ENCODE measurements at regions not wholly inside any gene's neighbourhood (a gene's known extent, or its start where the extent isn't known, plus 50 kb on each side); places are given as distances from the start of the nearest gene placed in this dataset.

DNA sequence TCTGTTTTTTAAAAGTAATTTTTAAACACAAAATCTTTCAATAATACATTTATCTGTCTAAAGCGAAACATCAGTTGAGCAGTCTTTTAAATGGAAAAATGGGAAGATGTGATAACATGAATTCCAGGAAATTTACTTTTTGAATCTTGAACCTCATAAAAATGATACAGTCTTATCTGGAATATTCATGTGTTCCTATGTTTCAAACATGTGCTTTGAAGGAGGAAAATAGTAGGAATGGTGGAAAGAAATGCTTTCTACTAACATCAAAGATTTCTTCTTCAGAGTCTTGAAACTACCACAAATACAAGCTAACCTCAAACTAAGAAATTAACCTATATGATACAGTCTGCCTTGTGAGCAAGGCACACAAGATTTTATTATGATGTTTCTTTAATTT lies 317.5 kb upstream of the SEMA3A start:
- no peak for DNase-seq
- H3K9me3 ChIP-seq, result no peaks in the 10 kb centered on the region
- H3K27ac ChIP-seq, result no peak overlapping the region
- H3K36me3 ChIP-seq, result no peaks in the 10 kb centered on the region
- no peak overlapping the region for H3K4me3 ChIP-seq
- TF ChIP-seq, protein P1, sequence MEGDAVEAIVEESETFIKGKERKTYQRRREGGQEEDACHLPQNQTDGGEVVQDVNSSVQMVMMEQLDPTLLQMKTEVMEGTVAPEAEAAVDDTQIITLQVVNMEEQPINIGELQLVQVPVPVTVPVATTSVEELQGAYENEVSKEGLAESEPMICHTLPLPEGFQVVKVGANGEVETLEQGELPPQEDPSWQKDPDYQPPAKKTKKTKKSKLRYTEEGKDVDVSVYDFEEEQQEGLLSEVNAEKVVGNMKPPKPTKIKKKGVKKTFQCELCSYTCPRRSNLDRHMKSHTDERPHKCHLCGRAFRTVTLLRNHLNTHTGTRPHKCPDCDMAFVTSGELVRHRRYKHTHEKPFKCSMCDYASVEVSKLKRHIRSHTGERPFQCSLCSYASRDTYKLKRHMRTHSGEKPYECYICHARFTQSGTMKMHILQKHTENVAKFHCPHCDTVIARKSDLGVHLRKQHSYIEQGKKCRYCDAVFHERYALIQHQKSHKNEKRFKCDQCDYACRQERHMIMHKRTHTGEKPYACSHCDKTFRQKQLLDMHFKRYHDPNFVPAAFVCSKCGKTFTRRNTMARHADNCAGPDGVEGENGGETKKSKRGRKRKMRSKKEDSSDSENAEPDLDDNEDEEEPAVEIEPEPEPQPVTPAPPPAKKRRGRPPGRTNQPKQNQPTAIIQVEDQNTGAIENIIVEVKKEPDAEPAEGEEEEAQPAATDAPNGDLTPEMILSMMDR (IDR thresholded peaks at IDR 0.05), result no peak
- TF ChIP-seq EP300 (IDR thresholded peaks at IDR 0.05) (no peak), POLR2A (IDR thresholded peaks at IDR 0.05) (no peak)
- intact Hi-C loops (cut with DNase I), result no loop called here
- WGBS, 3 donors, result 96 to 98% (median 97%) methylated on average over 1 of the region's 1 CpG
- H3K4me1 ChIP-seq (ENCODE audit: insufficient read depth), result no peaks in the 10 kb centered on the region
- H3K27me3 ChIP-seq, result no peaks in the 10 kb centered on the region

DNA sequence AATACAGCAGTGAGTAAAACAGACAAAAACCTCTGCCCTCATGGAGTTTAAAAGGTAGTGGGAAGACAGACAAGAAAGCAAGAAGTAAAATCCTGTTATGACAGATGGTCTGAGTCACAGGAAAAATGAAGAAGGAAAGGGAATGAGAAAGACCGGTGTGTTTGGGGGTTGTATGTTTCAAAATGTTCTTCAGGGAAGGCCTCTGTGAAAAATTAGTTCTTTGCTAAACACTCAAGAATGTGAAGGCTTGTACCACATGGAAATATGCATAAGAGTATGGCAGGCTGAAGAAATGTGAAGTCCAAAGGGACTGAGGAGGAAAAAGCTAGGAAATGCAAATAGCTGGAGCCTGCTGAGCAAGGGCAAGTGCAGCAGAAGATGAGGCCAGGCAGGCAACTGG lies 315.9 kb upstream of the SEMA3A start:
- DNase-seq, result no peak
- Histone ChIP-seq H3K27me3 (no peaks in the 10 kb centered on the region), H3K36me3 (no peaks in the 10 kb centered on the region), H3K27ac (no peak overlapping the region), H3K9me3 (no peaks in the 10 kb centered on the region), H3K4me3 (no peak overlapping the region), H3K4me1 (ENCODE audit: insufficient read depth) (no peaks in the 10 kb centered on the region)
- intact Hi-C loops (cut with DNase I), result no loop called here
- WGBS, 3 donors, result 67 to 80% (median 78%) methylated on average over 1 of the region's 1 CpG
- TF ChIP-seq POLR2A (IDR thresholded peaks at IDR 0.05), result no peak
- no peak for TF ChIP-seq EP300 (IDR thresholded peaks at IDR 0.05)
- TF ChIP-seq, protein P1 (IDR thresholded peaks at IDR 0.05), result no peak

DNA sequence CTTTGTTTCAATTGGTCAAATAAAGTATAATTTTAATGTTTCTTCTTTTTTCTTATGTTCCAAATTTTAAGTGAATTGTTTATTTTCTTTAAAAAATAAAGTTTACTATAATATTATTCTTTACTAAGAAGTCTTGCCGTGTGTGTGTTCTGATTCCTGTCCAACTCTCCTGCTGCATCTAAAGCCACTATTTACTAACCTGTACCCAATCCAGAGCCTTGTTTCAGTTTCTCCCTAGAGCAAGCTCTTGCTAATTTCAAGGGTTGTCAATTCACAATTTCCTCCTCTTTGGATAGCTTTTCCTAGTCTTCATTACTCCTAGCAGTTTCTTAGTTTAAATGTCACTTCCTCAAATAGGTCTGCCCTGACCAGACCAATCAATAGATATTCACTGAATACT lies 314.9 kb upstream of the SEMA3A start:
- H3K9me3 ChIP-seq, result no peaks in the 10 kb centered on the region
- no peaks in the 10 kb centered on the region for H3K36me3 ChIP-seq
- no peak overlapping the region for H3K27ac ChIP-seq
- H3K4me3 ChIP-seq, result no peak overlapping the region
- TF ChIP-seq POLR2A (IDR thresholded peaks at IDR 0.05), result no peak
- TF ChIP-seq, protein P1 (IDR thresholded peaks at IDR 0.05), result no peak
- no peak for TF ChIP-seq EP300 (IDR thresholded peaks at IDR 0.05)
- intact Hi-C loops (cut with DNase I), result no loop called here
- 14 to 46% (median 15%) methylated on average over 1 of the region's 1 CpG for WGBS, 3 donors
- no peaks in the 10 kb centered on the region for H3K27me3 ChIP-seq
- DNase-seq, result no peak
- no peaks in the 10 kb centered on the region for H3K4me1 ChIP-seq (ENCODE audit: insufficient read depth)

DNA sequence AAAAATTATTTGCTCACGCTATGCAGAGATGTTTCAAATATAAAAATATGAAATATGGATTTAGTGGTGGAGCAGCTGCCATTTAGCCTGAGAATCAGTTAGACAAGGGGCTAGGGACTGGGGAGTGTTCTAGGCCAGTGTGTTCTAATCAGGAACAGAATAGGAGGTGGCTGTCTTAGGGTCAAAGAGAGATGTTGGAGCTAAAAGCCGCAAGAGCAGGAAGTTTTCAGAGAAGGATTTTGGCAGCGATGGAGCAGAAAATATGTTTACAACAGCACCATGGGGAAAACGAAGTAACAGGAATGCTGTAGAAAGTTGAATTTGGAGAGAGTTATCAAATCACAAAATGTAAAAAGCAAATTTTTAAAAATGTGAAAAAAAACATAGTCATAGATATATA lies 314.0 kb upstream of the SEMA3A start:
- Histone ChIP-seq H3K4me1 (ENCODE audit: insufficient read depth) (no peaks in the 10 kb centered on the region), H3K4me3 (no peak overlapping the region), H3K9me3 (no peaks in the 10 kb centered on the region), H3K36me3 (no peaks in the 10 kb centered on the region), H3K27me3 (no peaks in the 10 kb centered on the region), H3K27ac (no peak overlapping the region)
- no peak for DNase-seq
- 44 to 55% (median 52%) methylated on average over 4 of the region's 4 CpGs for WGBS, 3 donors
- intact Hi-C loops (cut with DNase I), result no loop called here
- TF ChIP-seq POLR2A (IDR thresholded peaks at IDR 0.05) (no peak), EP300 (IDR thresholded peaks at IDR 0.05) (no peak)
- TF ChIP-seq, protein P1 (IDR thresholded peaks at IDR 0.05), result no peak

DNA sequence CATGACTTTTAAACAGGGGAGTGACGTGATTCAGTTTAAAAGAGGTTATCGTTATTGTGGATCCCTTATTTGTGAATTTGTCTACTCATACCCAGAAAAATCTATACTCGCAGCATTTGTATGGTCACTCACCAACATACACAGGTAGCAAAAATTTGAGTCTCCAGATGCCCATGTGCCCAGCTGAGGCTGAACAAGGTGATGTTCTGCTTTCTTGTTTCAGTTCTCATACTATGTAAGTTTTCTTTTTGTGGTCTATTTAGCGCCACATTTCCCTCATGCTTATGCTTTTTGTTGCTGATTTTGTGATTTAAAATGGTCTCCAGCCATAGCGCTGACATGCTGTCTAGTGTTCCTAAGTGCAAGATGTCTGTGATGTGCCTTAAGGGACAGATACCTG lies 312.9 kb upstream of the SEMA3A start:
- intact Hi-C loops (cut with DNase I), result no loop called here
- Histone ChIP-seq H3K4me3 (no peak overlapping the region), H3K4me1 (ENCODE audit: insufficient read depth) (no peaks in the 10 kb centered on the region), H3K36me3 (no peaks in the 10 kb centered on the region), H3K27me3 (no peaks in the 10 kb centered on the region), H3K9me3 (no peaks in the 10 kb centered on the region), H3K27ac (no peak overlapping the region)
- no peak for DNase-seq
- TF ChIP-seq, protein P1 (IDR thresholded peaks at IDR 0.05), result no peak
- TF ChIP-seq POLR2A (IDR thresholded peaks at IDR 0.05), result no peak
- TF ChIP-seq EP300 (IDR thresholded peaks at IDR 0.05), result no peak
- 97 to 98% (median 97%) methylated on average over 5 of the region's 5 CpGs for WGBS, 3 donors

Data from ovary (tissue), 7 donors.